Neural cell (in vitro differentiated cells): ENCODE measurements at regions not wholly inside any gene's neighbourhood (a gene's known extent, or its start where the extent isn't known, plus 50 kb on each side); places are given as distances from the start of the nearest gene placed in this dataset.

Experiments
- EP300 ChIP-seq: fragments of 450-650 bp; conservative IDR thresholded peaks from 2 replicates; pipeline ENCODE4 v1.6.1; 2014; ENCODE audit warnings: antibody characterized with exemption, mild to moderate bottlenecking, moderate library complexity; ENCODE audit not compliant: poor library complexity, severe bottlenecking
- POLR2AphosphoS5 ChIP-seq: IDR thresholded peaks from 2 replicates; pipeline ENCODE4 v1.6.1; 2012
- RAD21 ChIP-seq: fragments of 450-650 bp; conservative IDR thresholded peaks from 2 replicates; pipeline ENCODE4 v1.6.1; 2014; ENCODE audit warnings: antibody characterized with exemption, mild to moderate bottlenecking, moderate library complexity
- SMC3 ChIP-seq: fragments of 450-650 bp; conservative IDR thresholded peaks from 2 replicates; pipeline ENCODE4 v1.6.1; 2014; ENCODE audit warnings: antibody characterized with exemption, mild to moderate bottlenecking, moderate library complexity; ENCODE audit not compliant: poor library complexity
- TAF1 ChIP-seq: IDR thresholded peaks from 2 replicates; pipeline ENCODE4 v1.6.1; 2012; ENCODE audit warnings: low read depth
- TF ChIP-seq, protein P1 (sequence below): fragments of 450-650 bp; IDR thresholded peaks from 2 replicates; pipeline ENCODE4 v1.5.1; 2014; ENCODE audit warnings: antibody characterized with exemption, mild to moderate bottlenecking, moderate library complexity; ENCODE audit not compliant: poor library complexity, severe bottlenecking

- TF ChIP-seq, protein P1, sequence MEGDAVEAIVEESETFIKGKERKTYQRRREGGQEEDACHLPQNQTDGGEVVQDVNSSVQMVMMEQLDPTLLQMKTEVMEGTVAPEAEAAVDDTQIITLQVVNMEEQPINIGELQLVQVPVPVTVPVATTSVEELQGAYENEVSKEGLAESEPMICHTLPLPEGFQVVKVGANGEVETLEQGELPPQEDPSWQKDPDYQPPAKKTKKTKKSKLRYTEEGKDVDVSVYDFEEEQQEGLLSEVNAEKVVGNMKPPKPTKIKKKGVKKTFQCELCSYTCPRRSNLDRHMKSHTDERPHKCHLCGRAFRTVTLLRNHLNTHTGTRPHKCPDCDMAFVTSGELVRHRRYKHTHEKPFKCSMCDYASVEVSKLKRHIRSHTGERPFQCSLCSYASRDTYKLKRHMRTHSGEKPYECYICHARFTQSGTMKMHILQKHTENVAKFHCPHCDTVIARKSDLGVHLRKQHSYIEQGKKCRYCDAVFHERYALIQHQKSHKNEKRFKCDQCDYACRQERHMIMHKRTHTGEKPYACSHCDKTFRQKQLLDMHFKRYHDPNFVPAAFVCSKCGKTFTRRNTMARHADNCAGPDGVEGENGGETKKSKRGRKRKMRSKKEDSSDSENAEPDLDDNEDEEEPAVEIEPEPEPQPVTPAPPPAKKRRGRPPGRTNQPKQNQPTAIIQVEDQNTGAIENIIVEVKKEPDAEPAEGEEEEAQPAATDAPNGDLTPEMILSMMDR, result no peak
- TF ChIP-seq EP300 (no peak), RAD21 (no peak), SMC3 (no peak), TAF1 (no peak), POLR2AphosphoS5 (no peak)
These were observed 154.9 kb downstream of the C9orf50 start for GRCh38 chr9:129465834-129466535.
